CD14-positive monocyte (primary cell): ENCODE measurements at regions not wholly inside any gene's neighbourhood (a gene's known extent, or its start where the extent isn't known, plus 50 kb on each side); places are given as distances from the start of the nearest gene placed in this dataset.

Experiments
- DNase-seq, 3 donors: peaks; one replicate each; pipeline ENCODE4 v3.0.0-alpha.2; 2011 to 2022
- H2AFZ ChIP-seq: 2 replicates; pipeline ENCODE4 v1.6.0; 2012; ENCODE audit warnings: mild to moderate bottlenecking, low read depth, low read length, inconsistent platforms; ENCODE audit not compliant: insufficient read depth, poor library complexity, severe bottlenecking
- H3K27ac ChIP-seq, 2 donors: 1 replicate in 1 of 2; 2 replicates in 1 of 2; pipeline ENCODE4 v1.5.1; 2012 to 2013; ENCODE audit warnings: low read length in 2 of 2, control low read depth in 1 of 2, inconsistent platforms in 1 of 2, low read depth in 1 of 2, mild to moderate bottlenecking in 1 of 2
- H3K27me3 ChIP-seq, 2 donors: one replicate each; pipeline versions ENCODE4 v1.6.0 to v1.6.1; 2011 to 2013; ENCODE audit warnings: low read length in 2 of 2; ENCODE audit not compliant: control insufficient read depth in 2 of 2, insufficient read depth in 2 of 2
- H3K36me3 ChIP-seq, 2 donors: replicated peaks in 1 of 2; 1 replicate in 1 of 2; 2 replicates in 1 of 2; pipeline versions ENCODE4 v1.5.1 to v1.6.1; 2012 to 2013; ENCODE audit warnings: low read length in 2 of 2, control low read depth in 1 of 2, inconsistent platforms in 1 of 2, mild to moderate bottlenecking in 1 of 2; ENCODE audit not compliant: insufficient read depth in 2 of 2, control insufficient read depth in 1 of 2
- H3K4me1 ChIP-seq, 2 donors: 1 replicate in 1 of 2; 2 replicates in 1 of 2; pipeline versions ENCODE4 v1.5.1 to v1.6.1; 2012 to 2013; ENCODE audit warnings: low read length in 2 of 2, control low read depth in 1 of 2, inconsistent platforms in 1 of 2, mild to moderate bottlenecking in 1 of 2, moderate library complexity in 1 of 2; ENCODE audit not compliant: insufficient read depth in 2 of 2, control insufficient read depth in 1 of 2
- H3K4me2 ChIP-seq: replicated peaks from 2 replicates; pipeline ENCODE3; 2012; ENCODE audit warnings: low read length, moderate library complexity, mild to moderate bottlenecking; ENCODE audit not compliant: poor library complexity, severe bottlenecking; ENCODE audit errors: extremely low read depth
- H3K4me3 ChIP-seq, 3 experiments: fragments of 200-600 bp in 1 of 3; sonication (generic) in 1 of 3; replicated peaks in 1 of 3; 1 replicate in 2 of 3; 2 replicates in 1 of 3; pipeline ENCODE4 v1.5.1; 2011 to 2013; ENCODE audit warnings: low read length in 3 of 3, mild to moderate bottlenecking in 3 of 3, control low read depth in 2 of 3, low read depth in 2 of 3, inconsistent platforms in 1 of 3, moderate library complexity in 1 of 3
- H3K79me2 ChIP-seq: 2 replicates; pipeline ENCODE4 v1.6.0; 2012; ENCODE audit warnings: mild to moderate bottlenecking, control low read depth, inconsistent platforms, low read length, moderate library complexity; ENCODE audit not compliant: insufficient read depth
- H3K9ac ChIP-seq: 2 replicates; pipeline ENCODE4 v1.6.0; 2017; ENCODE audit warnings: low read length, mild to moderate bottlenecking; ENCODE audit not compliant: insufficient read depth, poor library complexity, severe bottlenecking
- H3K9me3 ChIP-seq, 2 donors: replicated peaks in 1 of 2; 1 replicate in 1 of 2; 2 replicates in 1 of 2; pipeline versions ENCODE4 v1.5.1 to v1.6.1; 2012 to 2013; ENCODE audit warnings: low read length in 2 of 2, control low read depth in 1 of 2; ENCODE audit not compliant: control insufficient read depth in 1 of 2, insufficient read depth in 1 of 2
- H4K20me1 ChIP-seq: 2 replicates; pipeline ENCODE4 v1.6.0; 2012; ENCODE audit warnings: mild to moderate bottlenecking, low read length, control low read depth, moderate library complexity; ENCODE audit not compliant: insufficient read depth
- H3K27ac Mint-ChIP-seq, 7 donors: one replicate each; pipeline ENCODE4 v1.8.0; 2020; ENCODE audit warnings: mild to moderate bottlenecking in 7 of 7, mixed read lengths in 7 of 7, moderate library complexity in 6 of 7, inconsistent platforms in 2 of 7
- H3K27me3 Mint-ChIP-seq, 3 donors: one replicate each; pipeline ENCODE4 v1.8.0; 2021 to 2022; ENCODE audit warnings: low read depth in 3 of 3, mild to moderate bottlenecking in 3 of 3, mixed read lengths in 3 of 3, moderate library complexity in 3 of 3, inconsistent platforms in 1 of 3
- H3K36me3 Mint-ChIP-seq, 2 donors: one replicate each; pipeline ENCODE4 v1.8.0; 2020; ENCODE audit warnings: mixed read lengths in 2 of 2, inconsistent platforms in 1 of 2, mild to moderate bottlenecking in 1 of 2
- H3K4me1 Mint-ChIP-seq: one replicate; pipeline ENCODE4 v1.8.0; 2020; ENCODE audit warnings: mild to moderate bottlenecking, mixed read lengths
- H3K4me3 Mint-ChIP-seq, 2 donors: one replicate each; pipeline ENCODE4 v1.8.0; 2020; ENCODE audit warnings: mild to moderate bottlenecking in 2 of 2, mixed read lengths in 2 of 2, moderate library complexity in 1 of 2
- H3K9me3 Mint-ChIP-seq, 7 donors: one replicate each; pipeline ENCODE4 v1.8.0; 2020 to 2022; ENCODE audit warnings: mixed read lengths in 7 of 7, mild to moderate bottlenecking in 6 of 7, moderate library complexity in 6 of 7, inconsistent platforms in 2 of 7
- CTCF ChIP-seq: fragments of 200-600 bp; IDR thresholded peaks from one replicate; pipeline ENCODE4 v1.8.0; 2022; ENCODE audit warnings: antibody characterized with exemption, mild to moderate bottlenecking
- WGBS: methylation state at CpG from one replicate; pipeline ENCODE4 v1.1.5; 2013; ENCODE audit warnings: missing lambda C conversion rate; ENCODE audit not compliant: insufficient coverage; 5-methylcytosine and 5-hydroxymethylcytosine counted together
- intact Hi-C, 2 donors: fragments of 100-400 bp; cut with micrococcal nuclease; formaldehyde crosslinking; loops; one replicate each; pipeline versions ENCODE4 v1.15.0 to v1.15.1; 2023

- H3K9ac ChIP-seq: no peak overlapping the region
- H2AFZ ChIP-seq: no peak overlapping the region
- no peaks in the 10 kb centered on the region for H3K4me1 ChIP-seq
- Mint-ChIP-seq H3K27me3 (peaks cover 0 to 5% (median 4%) of the 10 kb centered on the region in 3 donors), H3K9me3 (peaks cover 0 to 5% (median 3%) of the 10 kb centered on the region in 7 donors), H3K4me1 (peaks cover 10% of the 10 kb centered on the region), H3K4me3 (no peak overlapping the region), H3K27ac (no peak overlapping the region), H3K36me3 (no peaks in the 10 kb centered on the region)
- WGBS: 91% methylated on average over 24 of the region's 24 CpGs
- H3K27me3 ChIP-seq: no peaks in the 10 kb centered on the region
- H3K79me2 ChIP-seq: no peaks in the 10 kb centered on the region
- H4K20me1 ChIP-seq: no peaks in the 10 kb centered on the region
- H3K9me3 ChIP-seq: no peaks in the 10 kb centered on the region
- no peak overlapping the region for H3K4me3 ChIP-seq
- H3K36me3 ChIP-seq: no peaks in the 10 kb centered on the region
- intact Hi-C loops: no loop called here
- TF ChIP-seq CTCF: no peak
- no peak for DNase-seq
- H3K27ac ChIP-seq: no peak overlapping the region
- no peak overlapping the region for H3K4me2 ChIP-seq
These were observed 239.5 kb downstream of the FOXD2 start for GRCh38 chr1:47677241-47677940.

DNA sequence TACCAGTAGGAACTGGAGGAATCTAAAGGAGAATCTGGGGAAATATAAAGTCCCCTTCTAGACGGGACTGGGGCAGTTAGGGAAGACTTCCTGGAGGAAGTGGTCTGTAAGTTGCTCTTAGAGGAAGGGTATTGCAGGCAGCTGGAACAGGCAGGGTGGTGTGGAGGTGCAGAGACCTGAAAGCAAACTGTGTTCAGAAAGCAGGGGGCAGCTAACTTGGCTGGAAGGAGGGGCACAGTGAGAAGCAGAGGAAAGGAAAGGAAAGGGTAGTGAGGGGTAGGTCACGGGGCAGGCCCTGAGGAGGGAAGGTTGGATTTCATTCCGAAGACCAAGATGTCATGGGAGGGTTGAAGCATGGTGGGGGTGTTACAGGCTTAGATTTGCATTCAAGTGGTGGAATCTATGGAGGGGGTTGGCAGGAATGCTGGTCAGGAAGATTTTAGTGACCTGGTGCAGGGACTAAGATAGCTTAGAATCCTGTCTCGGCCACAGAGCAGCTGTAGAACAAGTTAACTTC is 240.7 kb downstream of the FOXD2 start:
- Histone ChIP-seq H3K4me2 (no peak overlapping the region), H3K9ac (no peak overlapping the region), H3K9me3 (no peaks in the 10 kb centered on the region), H3K4me1 (no peaks in the 10 kb centered on the region), H3K4me3 (no peak overlapping the region), H3K79me2 (no peaks in the 10 kb centered on the region), H3K36me3 (no peaks in the 10 kb centered on the region), H3K27ac (no peak overlapping the region), H3K27me3 (no peaks in the 10 kb centered on the region), H4K20me1 (no peaks in the 10 kb centered on the region), H2AFZ (no peak overlapping the region)
- H3K9me3 Mint-ChIP-seq: peaks cover 0 to 2% (median 0%) of the 10 kb centered on the region in 7 donors
- H3K4me3 Mint-ChIP-seq: no peak overlapping the region
- H3K36me3 Mint-ChIP-seq: no peaks in the 10 kb centered on the region
- no peak for DNase-seq
- H3K27me3 Mint-ChIP-seq: peaks cover 0 to 5% (median 1%) of the 10 kb centered on the region in 3 donors
- TF ChIP-seq CTCF: no peak
- peaks cover 10% of the 10 kb centered on the region for H3K4me1 Mint-ChIP-seq
- intact Hi-C loops: no loop called here
- 67% methylated on average over 3 of the region's 4 CpGs for WGBS
- H3K27ac Mint-ChIP-seq: no peak overlapping the region
